GM21360 (cell line): ENCODE measurements at regions not wholly inside any gene's neighbourhood (a gene's known extent, or its start where the extent isn't known, plus 50 kb on each side); places are given as distances from the start of the nearest gene placed in this dataset.
"Not testable (repeated sequence)": the region's sequence is repeated elsewhere in the genome, so short reads cannot be mapped to it uniquely, and the experiment has no call there.

Experiments used
- ATAC-seq: cut with Tn5 transposase; IDR thresholded peaks from one replicate; pipeline ENCODE4 v1.9.1; 2021; ENCODE audit warnings: mild to moderate bottlenecking, moderate library complexity; ENCODE audit not compliant: unreplicated experiment

GRCh38 chr1:170448661-170449158 is 83.3 kb upstream of the GORAB start:
- no peak for ATAC-seq

- ATAC-seq = not testable (repeated sequence)
Observed at GRCh38 chr1:170457325-170458050, 74.5 kb upstream of the GORAB start.

- no peak for ATAC-seq
Observed at GRCh38 chr1:170460001-170460400, 72.0 kb upstream of the GORAB start.

GRCh38 chr1:170460414-170461155 is 71.4 kb upstream of the GORAB start:
- ATAC-seq = no peak

GRCh38 chr1:170461291-170461747 is 70.6 kb upstream of the GORAB start:
- no peak for ATAC-seq

- no peak for ATAC-seq
Observed at GRCh38 chr1:170461762-170462384, 70.1 kb upstream of the GORAB start.

- ATAC-seq = no peak
Observed at GRCh38 chr1:170470121-170470520, 61.8 kb upstream of the GORAB start.

- no peak for ATAC-seq
Observed at GRCh38 chr1:170471398-170472053, 60.4 kb upstream of the GORAB start.

- no peak for ATAC-seq
Observed at GRCh38 chr1:170481000-170481399, 51.0 kb upstream of the GORAB start.
